ENCODE measurements at regions not wholly inside any gene's neighbourhood (a gene's known extent, or its start where the extent isn't known, plus 50 kb on each side); places are given as distances from the start of the nearest gene placed in this dataset.

- TF ChIP-seq NFE2L2 (IDR thresholded peaks at IDR 0.05; ENCODE audit: low read depth, low read length) (no peak), RCOR1 (IDR thresholded peaks at IDR 0.05; ENCODE audit: insufficient replicate concordance, low read length) (no peak), FOS (IDR thresholded peaks at IDR 0.05; ENCODE audit: low read depth, low read length) (no peak), CEBPB (IDR thresholded peaks at IDR 0.05; ENCODE audit: low read depth, low read length) (no peak), MAFK (IDR thresholded peaks at IDR 0.05; ENCODE audit: low read depth, low read length) (no peak), MAZ (IDR thresholded peaks at IDR 0.05; ENCODE audit: borderline replicate concordance, low read depth, low read length) (no peak), SMC3 (IDR thresholded peaks at IDR 0.05; ENCODE audit: low read depth, low read length) (no peak), POLR2A (IDR thresholded peaks at IDR 0.05; ENCODE audit: low read depth, low read length) (no peak), RAD21 (IDR thresholded peaks at IDR 0.05; ENCODE audit: low read length) (no peak), BHLHE40 (IDR thresholded peaks at IDR 0.05; ENCODE audit: low read depth, low read length) (no peak), CHD1 (IDR thresholded peaks at IDR 0.05; ENCODE audit: low read depth, low read length) (no peak), ELK1 (IDR thresholded peaks at IDR 0.05; ENCODE audit: borderline replicate concordance, low read depth, low read length) (no peak), RFX5 (IDR thresholded peaks at IDR 0.05; ENCODE audit: low read depth, low read length) (no peak), USF2 (IDR thresholded peaks at IDR 0.05; ENCODE audit: low read depth, low read length) (no peak), MXI1 (IDR thresholded peaks at IDR 0.05; ENCODE audit: borderline replicate concordance, low read depth, low read length) (no peak)
- TF ChIP-seq, protein P1, sequence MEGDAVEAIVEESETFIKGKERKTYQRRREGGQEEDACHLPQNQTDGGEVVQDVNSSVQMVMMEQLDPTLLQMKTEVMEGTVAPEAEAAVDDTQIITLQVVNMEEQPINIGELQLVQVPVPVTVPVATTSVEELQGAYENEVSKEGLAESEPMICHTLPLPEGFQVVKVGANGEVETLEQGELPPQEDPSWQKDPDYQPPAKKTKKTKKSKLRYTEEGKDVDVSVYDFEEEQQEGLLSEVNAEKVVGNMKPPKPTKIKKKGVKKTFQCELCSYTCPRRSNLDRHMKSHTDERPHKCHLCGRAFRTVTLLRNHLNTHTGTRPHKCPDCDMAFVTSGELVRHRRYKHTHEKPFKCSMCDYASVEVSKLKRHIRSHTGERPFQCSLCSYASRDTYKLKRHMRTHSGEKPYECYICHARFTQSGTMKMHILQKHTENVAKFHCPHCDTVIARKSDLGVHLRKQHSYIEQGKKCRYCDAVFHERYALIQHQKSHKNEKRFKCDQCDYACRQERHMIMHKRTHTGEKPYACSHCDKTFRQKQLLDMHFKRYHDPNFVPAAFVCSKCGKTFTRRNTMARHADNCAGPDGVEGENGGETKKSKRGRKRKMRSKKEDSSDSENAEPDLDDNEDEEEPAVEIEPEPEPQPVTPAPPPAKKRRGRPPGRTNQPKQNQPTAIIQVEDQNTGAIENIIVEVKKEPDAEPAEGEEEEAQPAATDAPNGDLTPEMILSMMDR (conservative IDR thresholded peaks at IDR 0.05; ENCODE audit: low read depth, low read length): no peak
- Histone ChIP-seq H3K79me1 (ENCODE audit: low read depth in 1 of 2, low read length in 2 of 2) (no peaks in the 10 kb centered on the region), H2AK9ac (replicated peaks; ENCODE audit: low read depth, low read length, poor library complexity) (no peak overlapping the region), H2BK120ac (ENCODE audit: low read depth, low read length) (no peak overlapping the region), H3K27ac (ENCODE audit: insufficient read depth, low read length) (no peak overlapping the region), H3K4me1 (ENCODE audit: control insufficient read depth, insufficient read depth, low read length) (no peaks in the 10 kb centered on the region), H3K14ac (replicated peaks; ENCODE audit: low read depth, low read length) (no peak overlapping the region), H3K4ac (ENCODE audit: low read depth, low read length) (no peak overlapping the region), H3K4me2 (ENCODE audit: low read depth, low read length) (no peak overlapping the region), H3K4me3 (ENCODE audit: insufficient read depth, low read depth, low read length) (no peak overlapping the region), H3K9me3 (ENCODE audit: control insufficient read depth, insufficient read depth, low read length) (no peaks in the 10 kb centered on the region), H3K36me3 (ENCODE audit: control insufficient read depth, insufficient read depth, low read length) (no peaks in the 10 kb centered on the region), H3K56ac (ENCODE audit: extremely low read depth, insufficient read depth, low read length) (no peak overlapping the region), H4K20me1 (ENCODE audit: insufficient read depth, low read length) (no peaks in the 10 kb centered on the region), H2AFZ (replicated peaks; ENCODE audit: low read length, poor library complexity) (no peak overlapping the region), H3K18ac (ENCODE audit: low read depth, low read length) (no peak overlapping the region), H4K91ac (ENCODE audit: insufficient read depth, low read depth, low read length) (no peak overlapping the region), H2AK5ac (ENCODE audit: low read depth, low read length) (no peak overlapping the region), H2BK15ac (ENCODE audit: low read depth, low read length) (no peak overlapping the region), H3K9me1 (ENCODE audit: insufficient read depth, low read length) (no peaks in the 10 kb centered on the region), H3K23ac (ENCODE audit: low read depth, low read length) (no peak overlapping the region), H3K27me3 (ENCODE audit: control insufficient read depth, insufficient read depth, low read length) (no peaks in the 10 kb centered on the region), H4K5ac (ENCODE audit: low read depth, low read length) (no peak overlapping the region), H4K8ac (ENCODE audit: low read depth in 2 of 2, low read length in 2 of 2) (no peak overlapping the region), H2BK5ac (ENCODE audit: low read depth, low read length, poor library complexity, severe bottlenecking) (no peak overlapping the region), H3K9ac (ENCODE audit: low read depth, low read length) (no peak overlapping the region), H2BK20ac (ENCODE audit: low read depth, low read length) (no peak overlapping the region)
- dilution Hi-C loops (cut with HindIII; ENCODE audit: low sequenced_read_pairs, unreplicated experiment) (no loop called here), in situ Hi-C loops (cut with MboI; ENCODE audit: low sequenced_read_pairs) (no loop called here), intact Hi-C loops (cut with micrococcal nuclease) (no loop called here)
- no TSS peak for BruUV-seq (replicated peaks)
- ATAC-seq (ENCODE audit: low read depth) (no peak), DNase-seq (no peak)
- WGBS, 2 experiments (ENCODE audit: extremely low coverage in 2 of 2, insufficient read length in 1 of 2): no CpG with 5 or more reads among the region's 1 CpG
- ChIA-PET POLR2A (ENCODE audit: unreplicated experiment) (no interaction called here), CTCF (no interaction called here)
Observed at GRCh38 chr13:89383891-89384290, 1712.7 kb downstream of the SLITRK5 start.

All from IMR-90 (cell line).